GM12878 (cell line): ENCODE measurements at regions not wholly inside any gene's neighbourhood (a gene's known extent, or its start where the extent isn't known, plus 50 kb on each side); places are given as distances from the start of the nearest gene placed in this dataset.

Source experiments
- ATAC-seq: fragments of 200-7000 bp; cut with Tn5 transposase; 3 replicates; pipeline ENCODE4 v1.9.1; 2020; ENCODE audit warnings: mild to moderate bottlenecking, moderate library complexity
- BruUV-seq: library from RNA; stranded (reverse); fragments of 400-500 nt; replicated peaks from 2 replicates; lab custom pipeline; 2021; lab: Mats Ljungman, UMichigan
- CTCF ChIA-PET: fragments of 300-600 bp; sonication (Branson Sonifier 250); formaldehyde crosslinking; extraction: SDS; loops from one replicate; lab custom pipeline; 2021; ENCODE audit warnings: inconsistent platforms; lab: Yijun Ruan, JAX
- POLR2A ChIA-PET: fragments of 350-600 bp; formaldehyde crosslinking; extraction: SDS; loops from one replicate; lab custom pipeline; 2021; ENCODE audit warnings: inconsistent platforms; lab: Charles Lee
- RAD21 ChIA-PET: fragments of 300-600 bp; sonication (Branson Sonifier 250); formaldehyde crosslinking; loops from one replicate; lab custom pipeline; 2023; ENCODE audit warnings: antibody characterized with exemption; ENCODE audit not compliant: unreplicated experiment; lab: Charles Lee
- SMC1A ChIA-PET: fragments of 300-600 bp; sonication (Branson Sonifier 250); formaldehyde crosslinking; loops from one replicate; lab custom pipeline; 2023; ENCODE audit not compliant: unreplicated experiment, uncharacterized antibody; lab: Charles Lee
- DNase-seq: peaks from one replicate; pipeline ENCODE4 v3.0.0-alpha.2; 2011; ENCODE audit warnings: low read depth, low spot score
- FAIRE-seq: peaks from 3 replicates; lab custom pipeline; 2011; peaks lifted over from hg19 to GRCh38; lab: Jason Lieb, UNC
- H2AFZ ChIP-seq: 2 replicates; pipeline ENCODE4 v1.6.0; 2011; ENCODE audit warnings: low read depth, low read length, control low read depth; ENCODE audit not compliant: control insufficient read depth
- H3K27ac ChIP-seq: 2 replicates; pipeline ENCODE4 v1.5.1; 2011; ENCODE audit warnings: control low read depth; ENCODE audit not compliant: control insufficient read depth, insufficient read depth
- H3K27me3 ChIP-seq, 2 experiments: replicated peaks in 1 of 2; 2 replicates each; pipeline versions ENCODE4 v1.6.0 to v1.6.1; 2011; ENCODE audit warnings: low read length in 1 of 2; ENCODE audit not compliant: control insufficient read depth in 2 of 2, insufficient read depth in 2 of 2
- H3K36me3 ChIP-seq, 2 experiments: 2 replicates each; pipeline ENCODE4 v1.5.1; 2011; ENCODE audit warnings: low read length in 1 of 2; ENCODE audit not compliant: control insufficient read depth in 2 of 2, insufficient read depth in 2 of 2
- H3K4me1 ChIP-seq: 2 replicates; pipeline ENCODE4 v1.6.1; 2011; ENCODE audit warnings: mild to moderate bottlenecking, low read length, moderate library complexity, mixed read lengths; ENCODE audit not compliant: control insufficient read depth, insufficient read depth
- H3K4me2 ChIP-seq: 2 replicates; pipeline ENCODE4 v1.6.0; 2011; ENCODE audit warnings: control low read depth; ENCODE audit not compliant: control insufficient read depth, insufficient read depth
- H3K4me3 ChIP-seq: fragments of 200-600 bp; sonication (generic); 2 replicates; pipeline ENCODE4 v1.5.1; 2016
- H3K79me2 ChIP-seq: 2 replicates; pipeline ENCODE4 v1.6.0; 2011; ENCODE audit warnings: low read length; ENCODE audit not compliant: control insufficient read depth, insufficient read depth
- H3K9ac ChIP-seq: 2 replicates; pipeline ENCODE4 v1.8.0; 2011; ENCODE audit warnings: low read length, control low read depth, mixed read lengths; ENCODE audit not compliant: control insufficient read depth, insufficient read depth
- H3K9me3 ChIP-seq: replicated peaks from 3 replicates; pipeline ENCODE4 v1.5.1; 2011; ENCODE audit warnings: mild to moderate bottlenecking, low read length; ENCODE audit not compliant: control insufficient read depth, insufficient read depth
- H4K20me1 ChIP-seq: 2 replicates; pipeline ENCODE4 v1.6.0; 2011; ENCODE audit not compliant: control insufficient read depth, insufficient read depth
- ASH2L ChIP-seq: fragments of 300-600, 200-600 bp; sonication (generic); IDR thresholded peaks from 2 replicates; pipeline ENCODE4 v1.6.1; 2017; ENCODE audit warnings: low read depth, mild to moderate bottlenecking, borderline replicate concordance
- ESRRA ChIP-seq: IDR thresholded peaks from 2 replicates; pipeline ENCODE4 v1.6.1; 2012; ENCODE audit warnings: mild to moderate bottlenecking, low read length, improper control_type of control experiment
- HCFC1 ChIP-seq: fragments of 150-350 bp; IDR thresholded peaks from 2 replicates; pipeline ENCODE4 v1.6.1; 2014; ENCODE audit warnings: low read length
- HDGF ChIP-seq: fragments of 450-650 bp; IDR thresholded peaks from 2 replicates; pipeline ENCODE4 v1.6.1; 2016; ENCODE audit warnings: antibody characterized with exemption
- MTA3 ChIP-seq: IDR thresholded peaks from 2 replicates; pipeline ENCODE4 v1.6.1; 2012; ENCODE audit warnings: low read length, inconsistent platforms, borderline replicate concordance
- NR2C1 ChIP-seq: fragments of 450-650 bp; IDR thresholded peaks from 2 replicates; pipeline ENCODE4 v1.6.1; 2017; ENCODE audit warnings: antibody characterized with exemption, mild to moderate bottlenecking, moderate library complexity
- RAD51 ChIP-seq: fragments of 450-650 bp; IDR thresholded peaks from 2 replicates; pipeline ENCODE4 v1.6.1; 2016; ENCODE audit warnings: moderate library complexity, mild to moderate bottlenecking, inconsistent platforms
- SRF ChIP-seq, 2 experiments: IDR thresholded peaks; 2 replicates each; pipeline ENCODE4 v1.6.1; 2011; ENCODE audit warnings: low read depth in 2 of 2, low read length in 2 of 2, mild to moderate bottlenecking in 1 of 2, moderate library complexity in 1 of 2
- ZNF274 ChIP-seq: IDR thresholded peaks from one replicate; pipeline ENCODE4 v1.8.0; 2011; ENCODE audit not compliant: insufficient read length, insufficient read depth
- WGBS: methylation state at CpG from one replicate; pipeline ENCODE4 v1.1.6; 2016; ENCODE audit warnings: low lambda C conversion rate; ENCODE audit not compliant: insufficient replicate concordance, insufficient coverage; ENCODE audit errors: missing lambda C conversion rate; 5-methylcytosine and 5-hydroxymethylcytosine counted together
- in situ Hi-C: fragments of 300-500 bp; cut with MboI; formaldehyde crosslinking; loops from 9 replicates; pipeline ENCODE4 v1.14.3; 2018; ENCODE audit warnings: mixed read lengths
- intact Hi-C: fragments of 100-400 bp; cut with micrococcal nuclease; formaldehyde crosslinking; loops from one replicate; pipeline ENCODE4 v1.14.2; 2022; ENCODE audit not compliant: unreplicated experiment
- TF ChIP-seq, protein P1 (sequence below): IDR thresholded peaks from 2 replicates; pipeline ENCODE4 v1.6.1; 2012; ENCODE audit warnings: mild to moderate bottlenecking, low read depth, low read length
- TF ChIP-seq, protein P2 (sequence below): fragments of 450-650 bp; IDR thresholded peaks from 2 replicates; pipeline ENCODE4 v1.6.1; 2017; ENCODE audit warnings: mild to moderate bottlenecking, low read depth, inconsistent platforms; ENCODE audit not compliant: poor library complexity, severe bottlenecking
- TF ChIP-seq, protein P3 (sequence below): IDR thresholded peaks from 2 replicates; pipeline ENCODE4 v1.6.1; 2011; ENCODE audit warnings: borderline replicate concordance, low read depth, mild to moderate bottlenecking, moderate library complexity, mixed read lengths, low read length; ENCODE audit not compliant: insufficient read depth; ENCODE audit errors: extremely low read length

DNA sequence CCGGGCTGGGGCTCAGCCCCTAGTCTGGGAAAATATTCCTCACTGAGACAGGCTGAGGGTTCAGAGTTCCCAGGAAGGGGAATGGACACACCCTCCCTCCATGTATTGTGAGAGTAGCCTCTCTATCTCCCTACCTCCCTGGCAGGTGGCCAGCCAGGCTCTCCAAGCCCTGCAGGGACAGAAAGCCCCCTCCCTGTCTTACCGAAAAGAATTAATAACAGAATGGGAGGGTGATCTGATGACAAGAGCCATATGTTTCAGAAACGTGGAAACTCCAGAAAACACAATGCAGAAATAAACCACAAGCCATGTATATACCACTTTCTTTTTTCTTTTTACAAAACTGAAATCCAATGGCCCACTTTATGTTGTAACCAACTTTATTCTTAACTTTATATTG is 140.0 kb downstream of the CHST1 start (continued):
- TF ChIP-seq, protein P1, sequence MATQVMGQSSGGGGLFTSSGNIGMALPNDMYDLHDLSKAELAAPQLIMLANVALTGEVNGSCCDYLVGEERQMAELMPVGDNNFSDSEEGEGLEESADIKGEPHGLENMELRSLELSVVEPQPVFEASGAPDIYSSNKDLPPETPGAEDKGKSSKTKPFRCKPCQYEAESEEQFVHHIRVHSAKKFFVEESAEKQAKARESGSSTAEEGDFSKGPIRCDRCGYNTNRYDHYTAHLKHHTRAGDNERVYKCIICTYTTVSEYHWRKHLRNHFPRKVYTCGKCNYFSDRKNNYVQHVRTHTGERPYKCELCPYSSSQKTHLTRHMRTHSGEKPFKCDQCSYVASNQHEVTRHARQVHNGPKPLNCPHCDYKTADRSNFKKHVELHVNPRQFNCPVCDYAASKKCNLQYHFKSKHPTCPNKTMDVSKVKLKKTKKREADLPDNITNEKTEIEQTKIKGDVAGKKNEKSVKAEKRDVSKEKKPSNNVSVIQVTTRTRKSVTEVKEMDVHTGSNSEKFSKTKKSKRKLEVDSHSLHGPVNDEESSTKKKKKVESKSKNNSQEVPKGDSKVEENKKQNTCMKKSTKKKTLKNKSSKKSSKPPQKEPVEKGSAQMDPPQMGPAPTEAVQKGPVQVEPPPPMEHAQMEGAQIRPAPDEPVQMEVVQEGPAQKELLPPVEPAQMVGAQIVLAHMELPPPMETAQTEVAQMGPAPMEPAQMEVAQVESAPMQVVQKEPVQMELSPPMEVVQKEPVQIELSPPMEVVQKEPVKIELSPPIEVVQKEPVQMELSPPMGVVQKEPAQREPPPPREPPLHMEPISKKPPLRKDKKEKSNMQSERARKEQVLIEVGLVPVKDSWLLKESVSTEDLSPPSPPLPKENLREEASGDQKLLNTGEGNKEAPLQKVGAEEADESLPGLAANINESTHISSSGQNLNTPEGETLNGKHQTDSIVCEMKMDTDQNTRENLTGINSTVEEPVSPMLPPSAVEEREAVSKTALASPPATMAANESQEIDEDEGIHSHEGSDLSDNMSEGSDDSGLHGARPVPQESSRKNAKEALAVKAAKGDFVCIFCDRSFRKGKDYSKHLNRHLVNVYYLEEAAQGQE: no peak
- TF ChIP-seq, protein P2, sequence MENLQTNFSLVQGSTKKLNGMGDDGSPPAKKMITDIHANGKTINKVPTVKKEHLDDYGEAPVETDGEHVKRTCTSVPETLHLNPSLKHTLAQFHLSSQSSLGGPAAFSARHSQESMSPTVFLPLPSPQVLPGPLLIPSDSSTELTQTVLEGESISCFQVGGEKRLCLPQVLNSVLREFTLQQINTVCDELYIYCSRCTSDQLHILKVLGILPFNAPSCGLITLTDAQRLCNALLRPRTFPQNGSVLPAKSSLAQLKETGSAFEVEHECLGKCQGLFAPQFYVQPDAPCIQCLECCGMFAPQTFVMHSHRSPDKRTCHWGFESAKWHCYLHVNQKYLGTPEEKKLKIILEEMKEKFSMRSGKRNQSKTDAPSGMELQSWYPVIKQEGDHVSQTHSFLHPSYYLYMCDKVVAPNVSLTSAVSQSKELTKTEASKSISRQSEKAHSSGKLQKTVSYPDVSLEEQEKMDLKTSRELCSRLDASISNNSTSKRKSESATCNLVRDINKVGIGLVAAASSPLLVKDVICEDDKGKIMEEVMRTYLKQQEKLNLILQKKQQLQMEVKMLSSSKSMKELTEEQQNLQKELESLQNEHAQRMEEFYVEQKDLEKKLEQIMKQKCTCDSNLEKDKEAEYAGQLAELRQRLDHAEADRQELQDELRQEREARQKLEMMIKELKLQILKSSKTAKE: no peak
- TF ChIP-seq HCFC1: no peak
- TF ChIP-seq HDGF: no peak
- no peak for TF ChIP-seq NR2C1
- no peak for TF ChIP-seq ASH2L
- TF ChIP-seq MTA3: no peak
- no peak for TF ChIP-seq ESRRA
- TF ChIP-seq, all 136 proteins: peak for 0

DNA sequence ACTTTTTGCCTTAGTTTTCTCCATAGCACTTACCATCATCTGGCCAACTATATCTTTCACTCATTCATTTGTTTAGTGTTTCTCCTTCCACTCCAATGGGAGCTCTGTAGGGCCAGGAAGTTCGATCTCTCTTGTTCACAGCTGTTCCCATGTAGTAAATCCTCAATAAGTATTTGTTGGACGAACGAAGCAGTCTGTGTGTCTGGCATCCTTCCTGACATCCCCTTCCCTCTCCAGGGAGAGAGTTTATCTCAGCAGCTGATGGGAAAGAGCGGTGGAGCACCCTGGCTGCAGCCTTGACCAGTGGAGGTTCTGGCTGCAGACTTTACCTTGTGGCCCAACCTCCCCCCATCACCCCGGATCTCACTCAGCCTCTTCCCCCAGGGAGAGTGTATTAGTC is 141.7 kb downstream of the CHST1 start:
- Histone ChIP-seq H3K79me2 (no peaks in the 10 kb centered on the region), H3K4me2 (no peak overlapping the region), H2AFZ (no peak overlapping the region), H3K4me3 (no peak overlapping the region), H3K9me3 (no peaks in the 10 kb centered on the region; the same call in 2 of the 3 replicates), H3K36me3 (no peaks in the 10 kb centered on the region), H3K27ac (no peak overlapping the region), H3K4me1 (no peaks in the 10 kb centered on the region; the same call in 1 of the 2 replicates), H4K20me1 (no peaks in the 10 kb centered on the region), H3K9ac (no peak overlapping the region), H3K27me3 (no peaks in the 10 kb centered on the region)
- no TSS peak for BruUV-seq
- 16% methylated on average over 5 of the region's 5 CpGs for WGBS
- intact Hi-C loops (no loop called here), in situ Hi-C loops (no loop called here)
- ATAC-seq (no peak), DNase-seq (no peak), FAIRE-seq (no peak)
- RAD21 ChIA-PET: no interaction called here
- POLR2A ChIA-PET: no interaction called here
- SMC1A ChIA-PET: no interaction called here
- CTCF ChIA-PET: no interaction called here
- TF ChIP-seq RAD51 (no peak), SRF (IDR thresholded peaks at IDR 0.05; ENCODE audit: low read depth in 2 of 2, low read length in 2 of 2) (no peak), ZNF274 (no peak)
- TF ChIP-seq, protein P3, sequence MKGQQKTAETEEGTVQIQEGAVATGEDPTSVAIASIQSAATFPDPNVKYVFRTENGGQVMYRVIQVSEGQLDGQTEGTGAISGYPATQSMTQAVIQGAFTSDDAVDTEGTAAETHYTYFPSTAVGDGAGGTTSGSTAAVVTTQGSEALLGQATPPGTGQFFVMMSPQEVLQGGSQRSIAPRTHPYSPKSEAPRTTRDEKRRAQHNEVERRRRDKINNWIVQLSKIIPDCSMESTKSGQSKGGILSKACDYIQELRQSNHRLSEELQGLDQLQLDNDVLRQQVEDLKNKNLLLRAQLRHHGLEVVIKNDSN: no peak
- TF ChIP-seq, protein P2: no peak
